SK-N-SH treated with all-trans-retinoic acid at 6 μM for 48 hours (cell line): ENCODE measurements at regions not wholly inside any gene's neighbourhood (a gene's known extent, or its start where the extent isn't known, plus 50 kb on each side); places are given as distances from the start of the nearest gene placed in this dataset.

Experiments
- ATAC-seq: fragments of 200-7000 bp; cut with Tn5 transposase; 3 replicates; pipeline ENCODE4 v1.9.1; 2020; ENCODE audit warnings: mild to moderate bottlenecking, moderate library complexity
- ARNTL ChIP-seq: fragments of 450-650 bp; formaldehyde crosslinking; IDR thresholded peaks from 2 replicates; pipeline ENCODE4 v1.5.0; 2020; ENCODE audit warnings: low read depth, mild to moderate bottlenecking, moderate library complexity, borderline replicate concordance
- BACH2 ChIP-seq: fragments of 250-450 bp; sonication (Bioruptor Pico); IDR thresholded peaks from 2 replicates; pipeline ENCODE4 v1.9.0; 2021; ENCODE audit warnings: mild to moderate bottlenecking, borderline replicate concordance
- CSDC2 ChIP-seq: fragments of 250-450 bp; sonication (Bioruptor Pico); IDR thresholded peaks from 2 replicates; pipeline ENCODE4 v1.5.0; 2020; ENCODE audit warnings: mild to moderate bottlenecking, moderate library complexity
- ESRRG ChIP-seq: fragments of 250-450 bp; sonication (Bioruptor Pico); IDR thresholded peaks from 2 replicates; pipeline ENCODE4 v1.6.1; 2021; ENCODE audit warnings: mild to moderate bottlenecking
- GLIS3 ChIP-seq: fragments of 250-450 bp; sonication (Bioruptor Pico); IDR thresholded peaks from 2 replicates; pipeline ENCODE4 v1.5.0; 2020; ENCODE audit warnings: mild to moderate bottlenecking, moderate library complexity
- ISL1 ChIP-seq: fragments of 250-450 bp; sonication (Bioruptor Pico); IDR thresholded peaks from 2 replicates; pipeline ENCODE4 v2.1.2; 2022; ENCODE audit warnings: mild to moderate bottlenecking, moderate library complexity
- PATZ1 ChIP-seq: fragments of 250-450 bp; sonication (Bioruptor Pico); IDR thresholded peaks from 2 replicates; pipeline ENCODE4 v1.8.0; 2020; ENCODE audit warnings: mild to moderate bottlenecking, moderate library complexity, borderline replicate concordance
- POU6F1 ChIP-seq: fragments of 250-450 bp; sonication (Bioruptor Pico); IDR thresholded peaks from 2 replicates; pipeline ENCODE4 v1.8.0; 2021; ENCODE audit warnings: low read depth, mild to moderate bottlenecking, moderate library complexity, borderline replicate concordance
- PPARA ChIP-seq: fragments of 250-450 bp; sonication (Bioruptor Pico); IDR thresholded peaks from 2 replicates; pipeline ENCODE4 v1.5.0; 2020; ENCODE audit warnings: mild to moderate bottlenecking, borderline replicate concordance
- RARB ChIP-seq: fragments of 250-450 bp; sonication (Bioruptor Pico); IDR thresholded peaks from 2 replicates; pipeline ENCODE4 v1.8.0; 2021; ENCODE audit warnings: mild to moderate bottlenecking, moderate library complexity
- SNAI2 ChIP-seq: fragments of 250-450 bp; sonication (Bioruptor Pico); IDR thresholded peaks from 2 replicates; pipeline ENCODE4 v1.5.0; 2020; ENCODE audit warnings: mild to moderate bottlenecking, moderate library complexity
- TCF4 ChIP-seq: fragments of 250-450 bp; sonication (Bioruptor Pico); IDR thresholded peaks from 2 replicates; pipeline ENCODE4 v1.8.0; 2021; ENCODE audit warnings: mild to moderate bottlenecking, moderate library complexity, borderline replicate concordance
- TOX ChIP-seq: fragments of 250-450 bp; sonication (Bioruptor Pico); IDR thresholded peaks from 2 replicates; pipeline ENCODE4 v1.8.0; 2021; ENCODE audit warnings: mild to moderate bottlenecking, moderate library complexity, borderline replicate concordance
- TSHZ2 ChIP-seq: fragments of 250-450 bp; sonication (Bioruptor Pico); IDR thresholded peaks from 2 replicates; pipeline ENCODE4 v1.5.0; 2020; ENCODE audit warnings: mild to moderate bottlenecking, moderate library complexity
- ZC3H10 ChIP-seq: fragments of 250-450 bp; sonication (Bioruptor Pico); IDR thresholded peaks from 2 replicates; pipeline ENCODE4 v1.5.1; 2021; ENCODE audit warnings: mild to moderate bottlenecking, moderate library complexity
- ZFP3 ChIP-seq: fragments of 250-450 bp; sonication (Bioruptor Pico); IDR thresholded peaks from 2 replicates; pipeline ENCODE4 v1.5.0; 2020; ENCODE audit warnings: mild to moderate bottlenecking, moderate library complexity
- ZFP30 ChIP-seq: fragments of 450-650 bp; formaldehyde crosslinking; IDR thresholded peaks from 2 replicates; pipeline ENCODE4 v1.5.0; 2022; ENCODE audit warnings: mild to moderate bottlenecking, moderate library complexity
- ZNF565 ChIP-seq: fragments of 450-650 bp; formaldehyde crosslinking; conservative IDR thresholded peaks from 2 replicates; pipeline ENCODE4 v1.5.0; 2020; ENCODE audit warnings: low read depth, mild to moderate bottlenecking, moderate library complexity
- ZNF70 ChIP-seq: fragments of 450-650 bp; formaldehyde crosslinking; IDR thresholded peaks from 2 replicates; pipeline ENCODE4 v1.5.0; 2020; ENCODE audit warnings: mild to moderate bottlenecking, moderate library complexity
- ZNF8 ChIP-seq: fragments of 450-650 bp; formaldehyde crosslinking; IDR thresholded peaks from 2 replicates; pipeline ENCODE4 v1.5.0; 2020; ENCODE audit warnings: mild to moderate bottlenecking, moderate library complexity

- no peak for TF ChIP-seq TSHZ2
- ATAC-seq: no peak
Observed at GRCh38 chr2:184517402-184517801, 80.9 kb upstream of the ZNF804A start.

- ATAC-seq: no peak
- TF ChIP-seq ISL1 (CRISPR knock-in tag) (peak; percentile 70), TCF4 (no peak)
Observed at GRCh38 chr2:184520441-184520840, 77.9 kb upstream of the ZNF804A start.

- no peak for ATAC-seq
- TF ChIP-seq ISL1 (CRISPR knock-in tag) (no peak), BACH2 (no peak), SNAI2 (CRISPR knock-in tag) (no peak), ZNF8 (CRISPR knock-in tag) (no peak), GLIS3 (CRISPR knock-in tag) (no peak), ZFP30 (CRISPR knock-in tag) (no peak), ZC3H10 (CRISPR knock-in tag) (no peak), ZFP3 (CRISPR knock-in tag) (no peak), TOX (no peak), TSHZ2 (no peak), PPARA (CRISPR knock-in tag) (no peak)
Observed at GRCh38 chr2:184523732-184524131, 74.6 kb upstream of the ZNF804A start.

GRCh38 chr2:184524551-184525382, 73.6 kb upstream of the ZNF804A start:
- ATAC-seq: no peak
- TF ChIP-seq ZFP3 (CRISPR knock-in tag) (no peak), ZFP30 (CRISPR knock-in tag) (no peak), ZC3H10 (CRISPR knock-in tag) (no peak), ZNF565 (CRISPR knock-in tag) (no peak), BACH2 (no peak), ZNF70 (CRISPR knock-in tag) (no peak), PPARA (CRISPR knock-in tag) (no peak), CSDC2 (no peak), ARNTL (CRISPR knock-in tag) (no peak), TOX (no peak), ESRRG (no peak), ZNF8 (CRISPR knock-in tag) (no peak), POU6F1 (no peak), RARB (CRISPR knock-in tag) (no peak), ISL1 (CRISPR knock-in tag) (no peak), PATZ1 (no peak)
- TF ChIP-seq, all 23 proteins: peak for 0
